HT-29 (cell line): ENCODE measurements at regions not wholly inside any gene's neighbourhood (a gene's known extent, or its start where the extent isn't known, plus 50 kb on each side); places are given as distances from the start of the nearest gene placed in this dataset.
"Not testable (repeated sequence)": the region's sequence is repeated elsewhere in the genome, so short reads cannot be mapped to it uniquely, and the experiment has no call there.

Experiments used
- DNase-seq: peaks from one replicate; pipeline ENCODE4 v3.0.0-alpha.2; 2015; ENCODE audit warnings: low spot score

GRCh38 chr5:154653418-154653763 lies 101.8 kb upstream of the LARP1 start:
- DNase-seq: peak; percentile 10

DNA sequence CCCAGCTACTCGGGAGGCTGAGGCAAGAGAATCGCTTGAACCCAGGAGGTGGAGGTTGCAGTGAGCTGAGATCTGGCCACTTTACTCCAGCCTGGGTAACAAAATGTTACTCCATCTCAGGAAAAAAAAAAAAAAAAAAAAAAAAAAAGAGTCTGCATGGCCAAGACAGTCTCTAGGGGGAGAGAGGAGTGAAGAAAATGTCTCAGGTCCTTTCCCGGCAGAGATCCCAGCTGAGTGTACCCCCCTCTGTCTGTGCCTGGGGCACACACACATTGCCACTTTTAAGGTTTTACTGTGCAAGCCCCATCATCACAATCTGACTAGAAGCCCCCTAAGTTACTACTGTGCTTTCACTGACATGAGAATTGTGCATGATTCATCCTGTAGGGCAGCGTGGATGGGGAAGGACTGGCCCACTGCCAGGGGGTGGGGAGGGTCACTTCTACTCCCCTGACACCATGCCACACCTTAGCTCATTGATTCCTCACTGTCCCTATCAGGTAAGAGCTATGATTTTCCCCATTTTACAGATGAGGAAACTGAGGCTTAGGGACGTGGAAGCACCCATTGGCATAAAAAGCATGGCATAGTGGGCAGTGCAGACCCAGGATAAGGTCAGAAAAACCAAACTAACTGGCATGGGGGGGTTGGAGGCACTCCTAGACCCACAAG lies 102.3 kb upstream of the LARP1 start:
- peak; percentile 27 for DNase-seq

- not testable (repeated sequence) for DNase-seq
These were observed 103.4 kb upstream of the LARP1 start for GRCh38 chr5:154651795-154652194.

DNA sequence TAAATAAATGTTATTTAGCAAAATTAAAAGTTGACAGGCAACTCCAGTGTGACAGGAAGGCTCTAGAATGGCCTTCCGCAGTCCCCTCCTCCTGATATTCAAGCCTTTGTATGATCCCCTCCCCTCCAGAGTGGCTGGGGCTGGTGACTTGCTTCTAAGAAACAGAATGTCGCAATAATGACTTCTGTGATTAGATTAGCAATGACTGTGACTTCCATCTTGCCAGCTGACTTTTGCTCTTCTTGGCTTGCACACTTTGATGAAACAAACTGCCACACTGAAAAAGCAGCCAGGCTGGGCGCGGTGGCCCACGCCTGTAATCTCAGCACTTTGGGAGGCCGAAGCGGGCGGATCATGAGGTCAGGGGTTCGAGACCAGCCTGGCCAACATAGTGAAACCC lies 106.5 kb upstream of the LARP1 start:
- DNase-seq: no peak

GRCh38 chr5:154648229-154648628 lies 106.9 kb upstream of the LARP1 start:
- DNase-seq: no peak

- peak; percentile 17 for DNase-seq
These were observed 107.4 kb upstream of the LARP1 start for GRCh38 chr5:154647761-154648145.

DNA sequence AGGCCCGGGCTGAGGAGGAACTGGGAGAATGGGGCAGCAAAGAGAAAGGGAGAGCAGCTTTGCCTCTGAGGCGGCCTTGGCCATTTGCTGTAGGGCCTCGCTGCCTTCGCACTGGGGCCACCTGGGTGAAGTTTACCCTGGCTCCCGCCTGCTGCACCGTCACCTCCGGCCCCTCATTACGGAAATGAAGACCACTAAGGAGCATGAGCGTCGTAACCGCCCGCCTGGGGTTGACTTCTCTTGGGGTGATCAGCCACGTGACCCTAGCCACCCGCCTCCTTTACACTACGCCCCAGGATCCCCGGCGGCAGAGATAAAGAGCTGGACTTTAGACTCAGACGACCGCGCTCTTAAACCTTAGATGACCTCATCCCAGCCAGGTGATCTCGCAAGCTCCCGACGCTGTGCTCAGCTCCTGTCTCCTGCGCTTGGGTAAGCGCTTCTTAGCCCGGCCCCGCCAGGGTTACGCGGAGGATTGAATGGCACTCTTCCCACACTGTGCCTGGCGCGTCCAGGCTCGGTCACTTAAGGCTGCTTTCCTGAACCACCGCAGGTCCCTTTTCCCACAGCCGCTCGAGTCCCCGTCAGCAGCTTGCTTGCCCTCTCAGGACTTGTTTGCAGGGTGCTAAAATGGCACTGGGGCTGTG lies 107.9 kb upstream of the LARP1 start:
- peak; percentile 75 for DNase-seq

DNA sequence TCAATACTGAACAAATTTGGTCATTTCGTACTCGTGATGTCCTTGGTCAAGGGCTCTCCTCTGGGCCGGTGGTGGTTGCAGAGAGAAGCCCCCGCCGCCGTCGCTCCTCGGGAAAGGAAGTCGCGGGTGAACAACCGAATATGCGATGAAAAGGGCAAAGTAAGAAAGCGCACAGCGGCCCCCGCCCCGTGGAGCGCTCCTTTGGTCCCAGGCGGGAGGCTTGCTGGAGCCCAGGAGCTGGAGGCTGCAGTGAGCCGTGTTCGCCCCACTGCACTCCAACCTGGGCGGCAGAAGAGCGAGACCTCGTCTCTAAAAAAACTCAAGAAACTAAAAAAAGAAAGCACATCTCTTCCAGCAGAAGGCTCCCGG lies 108.4 kb upstream of the LARP1 start:
- no peak for DNase-seq

- no peak for DNase-seq
These were observed 110.3 kb upstream of the LARP1 start for GRCh38 chr5:154644745-154645411.

GRCh38 chr5:154642499-154643245 lies 112.5 kb upstream of the LARP1 start:
- DNase-seq: peak; percentile 50

DNA sequence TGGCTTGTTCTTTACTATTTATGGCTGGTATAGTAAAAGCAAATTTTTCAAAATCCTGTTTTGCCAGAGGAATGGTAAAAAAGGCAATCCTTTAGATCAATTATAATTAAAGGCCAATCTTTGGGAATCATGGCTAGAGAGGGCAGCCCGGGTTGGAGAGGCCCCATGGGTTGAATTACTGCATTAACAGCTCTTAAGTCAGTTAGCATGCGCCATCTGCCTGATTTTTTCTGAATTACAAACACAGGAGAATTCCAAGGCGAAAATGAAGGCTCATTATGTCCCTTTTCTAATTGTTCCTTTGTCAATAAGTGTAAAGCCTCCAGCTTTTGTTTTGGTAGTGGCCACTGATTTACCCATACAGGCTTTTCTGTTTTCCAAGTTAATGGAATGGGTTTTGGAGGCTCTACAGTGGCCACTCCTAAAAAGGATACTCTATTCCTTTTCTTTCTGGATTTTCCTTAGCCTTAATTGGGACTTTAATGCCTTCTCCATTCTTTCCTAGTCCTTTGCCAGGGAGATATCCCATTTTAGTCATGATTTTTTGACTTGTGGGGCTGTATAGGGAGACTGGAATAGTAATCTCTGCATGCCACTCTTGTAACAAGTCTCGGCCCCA lies 114.9 kb upstream of the LARP1 start:
- DNase-seq: peak; percentile 58

DNA sequence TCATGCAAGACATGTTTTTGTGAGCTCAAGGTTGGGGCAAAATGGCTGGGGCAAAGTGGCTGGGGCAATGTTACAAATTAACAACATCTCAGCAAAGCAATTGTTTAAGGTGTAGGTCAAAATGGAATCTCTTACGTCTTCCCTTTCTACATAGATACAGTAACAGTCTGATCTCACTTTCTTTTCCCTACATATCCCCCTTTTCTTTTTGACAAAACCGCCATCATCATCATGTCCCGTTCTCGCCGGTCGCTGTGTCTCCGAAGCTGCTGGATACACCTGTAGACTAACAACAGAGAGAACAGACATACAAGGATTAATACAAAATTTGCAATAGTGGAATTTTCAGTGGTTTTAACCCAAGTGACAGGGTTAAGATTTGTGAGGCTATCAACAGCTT lies 118.4 kb upstream of the LARP1 start:
- DNase-seq: not testable (repeated sequence)

- not testable (repeated sequence) for DNase-seq
These were observed 118.9 kb upstream of the LARP1 start for GRCh38 chr5:154636271-154636670.

GRCh38 chr5:154633744-154634143 lies 121.4 kb upstream of the LARP1 start:
- DNase-seq: not testable (repeated sequence)

- no peak for DNase-seq
These were observed 124.0 kb upstream of the LARP1 start for GRCh38 chr5:154631141-154631540.

DNA sequence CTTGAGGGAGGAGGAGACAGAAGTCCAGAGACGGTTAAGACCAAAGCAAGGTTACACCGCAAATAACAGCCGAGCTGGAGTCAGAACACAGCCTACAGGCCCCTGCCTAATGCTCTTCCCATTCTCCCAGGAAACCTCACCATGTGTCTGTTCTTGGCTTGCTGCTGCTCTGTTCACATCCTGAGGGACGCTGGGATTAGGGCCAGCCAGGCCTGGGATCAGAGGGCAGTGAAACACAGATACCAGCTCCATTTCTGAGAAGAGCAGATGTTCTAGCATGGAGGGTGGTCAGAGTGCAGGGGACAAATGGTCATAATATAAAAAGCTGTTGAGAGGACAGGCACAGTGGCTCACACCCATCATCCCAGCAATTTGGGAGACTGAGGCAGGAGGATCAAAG lies 124.8 kb upstream of the LARP1 start:
- DNase-seq: no peak

GRCh38 chr5:154628685-154629084 lies 126.5 kb upstream of the LARP1 start:
- no peak for DNase-seq

DNA sequence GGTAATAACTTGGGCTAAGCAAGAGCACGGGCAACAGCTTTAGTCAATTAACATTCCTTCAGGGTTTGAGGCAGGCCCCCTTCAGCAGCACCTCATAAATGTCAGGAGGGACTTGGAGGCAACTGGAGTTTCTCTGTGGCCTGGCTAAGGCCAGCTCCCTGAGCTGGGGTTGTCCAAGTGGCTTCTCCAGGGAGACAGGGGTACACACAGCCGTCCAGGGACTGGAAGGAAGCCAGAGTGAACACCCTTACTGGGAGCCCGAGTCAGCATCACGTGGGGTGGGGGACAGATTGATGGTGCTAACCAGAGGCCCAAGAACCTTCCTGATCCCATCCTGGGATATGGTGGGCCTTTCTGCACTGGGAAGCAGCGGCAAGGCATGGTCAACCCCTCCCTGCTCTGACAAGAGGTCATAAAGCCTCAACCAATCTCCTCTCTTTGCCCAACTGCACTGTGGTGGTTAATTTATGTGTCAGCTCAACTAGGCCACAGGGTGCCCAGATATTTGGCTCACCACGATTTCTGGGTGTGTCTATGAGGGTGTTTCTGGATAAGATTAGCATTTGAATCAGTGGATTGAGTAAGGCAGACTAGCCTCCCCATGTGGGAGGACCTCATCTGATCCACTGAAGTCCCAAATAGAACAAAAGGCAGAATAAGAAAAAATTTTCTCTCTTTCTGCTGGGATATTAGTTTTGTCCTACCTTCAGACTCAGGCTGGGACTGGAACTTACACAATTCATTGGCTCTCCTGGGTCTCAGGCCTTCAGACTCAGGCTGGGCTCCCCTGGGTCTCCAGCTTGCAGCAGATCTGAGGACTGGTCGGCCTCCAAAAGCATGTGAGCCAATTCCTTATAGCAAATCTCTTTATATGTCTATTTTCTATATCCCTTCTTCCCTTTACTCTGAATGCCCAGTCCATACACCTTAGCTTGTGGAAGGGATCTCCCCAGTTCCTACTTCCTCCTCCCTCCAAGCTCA lies 127.2 kb upstream of the LARP1 start:
- no peak for DNase-seq

DNA sequence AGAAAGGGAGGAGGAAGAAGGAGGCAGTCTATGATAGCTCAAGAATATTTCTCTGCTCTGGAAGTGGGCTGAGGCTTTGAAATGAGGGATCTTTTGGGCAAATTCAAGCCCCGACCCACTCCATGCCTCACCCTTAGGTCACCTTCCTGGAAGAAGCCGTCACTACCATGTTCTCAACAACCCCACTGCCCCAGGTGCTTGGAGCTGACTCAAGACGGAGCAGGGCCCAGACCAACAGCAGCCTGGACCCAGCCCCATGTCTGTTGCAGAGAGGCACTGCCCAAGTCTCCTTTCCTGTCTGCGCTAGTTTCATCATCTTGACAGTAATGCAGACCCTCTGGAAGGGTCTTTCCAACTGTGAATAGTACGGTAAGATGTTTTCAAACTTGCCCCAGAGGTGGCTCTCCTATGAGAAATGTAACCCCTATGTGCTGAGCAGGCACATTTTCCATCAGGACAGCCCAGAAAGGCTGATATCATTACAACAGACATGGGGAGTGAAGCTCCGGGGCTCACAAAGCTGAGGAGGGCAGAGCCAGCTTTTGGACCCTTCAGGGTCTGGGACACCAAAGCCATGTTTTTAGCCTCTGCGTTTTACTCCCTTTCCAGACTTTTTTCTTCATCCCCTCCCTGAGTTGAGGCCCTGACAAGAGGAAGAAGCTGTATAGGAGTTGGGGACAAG lies 128.2 kb upstream of the LARP1 start:
- no peak for DNase-seq

DNA sequence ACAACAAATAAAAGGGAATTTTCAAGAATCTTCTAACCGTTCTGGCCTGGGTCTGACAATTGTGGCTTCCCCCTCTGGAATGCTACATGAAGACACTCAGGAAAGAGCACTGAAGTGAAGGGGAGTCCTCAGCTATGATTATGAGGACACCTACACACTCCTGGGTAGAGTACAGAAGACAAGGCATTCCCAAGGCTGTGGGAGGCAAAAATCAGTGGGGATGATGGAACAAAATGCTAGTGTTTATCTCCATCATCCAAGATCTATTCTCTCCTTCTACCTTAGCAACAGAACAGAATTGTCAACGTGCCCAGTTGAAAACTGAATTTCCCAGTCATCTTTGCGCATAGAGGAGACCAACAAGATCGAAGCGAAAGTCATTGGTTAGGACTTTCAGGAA lies 130.1 kb upstream of the LARP1 start:
- no peak for DNase-seq
